A549 (cell line): ENCODE measurements at regions not wholly inside any gene's neighbourhood (a gene's known extent, or its start where the extent isn't known, plus 50 kb on each side); places are given as distances from the start of the nearest gene placed in this dataset.

Source experiments
- ATAC-seq, 2 experiments: fragments of 200-7000 bp in 1 of 2; fragments of >200 bp in 1 of 2; cut with Nextera tagmentation in 1 of 2; cut with Tn5 transposase in 1 of 2; 3 replicates each; pipeline versions ENCODE4 v1.8.0 to v1.9.1; 2018 to 2020; ENCODE audit warnings: mild to moderate bottlenecking in 1 of 2, moderate library complexity in 1 of 2
- CTCF ChIA-PET: fragments of 300-600 bp; sonication (Branson Sonifier 250); formaldehyde crosslinking; extraction: SDS; loops from one replicate; lab custom pipeline; 2021; ENCODE audit warnings: antibody characterized with exemption, inconsistent platforms; lab: Yijun Ruan, JAX
- POLR2A ChIA-PET: fragments of 350-600 bp; formaldehyde crosslinking; extraction: SDS; loops from one replicate; lab custom pipeline; 2021; ENCODE audit warnings: antibody characterized with exemption, inconsistent platforms; lab: Yijun Ruan, JAX
- DNase-seq, 2 experiments: peaks; one replicate each; pipeline versions ENCODE4 v3.0.0 to v3.0.0-alpha.2; 2011 to 2016; ENCODE audit warnings: low read depth in 1 of 2, low spot score in 1 of 2
- FAIRE-seq: peaks from 2 replicates; lab custom pipeline; 2011; peaks lifted over from hg19 to GRCh38; lab: Jason Lieb, UNC
- H3K27ac ChIP-seq, 2 experiments: fragments of >200 bp; sonication (Bioruptor Twin); formaldehyde crosslinking; 3 replicates each; pipeline ENCODE4 v1.5.1; 2016 to 2017
- H3K4me1 ChIP-seq: fragments of >200 bp; sonication (Bioruptor Twin); formaldehyde crosslinking; 3 replicates; pipeline ENCODE4 v1.6.1; 2016
- H3K4me2 ChIP-seq: fragments of >200 bp; sonication (Bioruptor Twin); formaldehyde crosslinking; 3 replicates; pipeline ENCODE4 v1.6.1; 2016
- H3K4me3 ChIP-seq: fragments of >200 bp; sonication (Bioruptor Twin); formaldehyde crosslinking; 3 replicates; pipeline ENCODE4 v1.5.1; 2016
- H3K9me3 ChIP-seq: fragments of >200 bp; sonication (Bioruptor Twin); formaldehyde crosslinking; 3 replicates; pipeline ENCODE4 v1.6.1; 2016
- BHLHE40 ChIP-seq: IDR thresholded peaks from 2 replicates; pipeline ENCODE4 v1.6.1; 2012; ENCODE audit warnings: low read depth, low read length, inconsistent platforms
- CHD2 ChIP-seq: fragments of 150-350 bp; IDR thresholded peaks from 2 replicates; pipeline ENCODE4 v1.6.1; 2014; ENCODE audit warnings: low read length; ENCODE audit not compliant: partially characterized antibody
- EHF ChIP-seq: fragments of 250-450 bp; sonication (Bioruptor Pico); IDR thresholded peaks from 2 replicates; pipeline ENCODE4 v1.5.0; 2020; ENCODE audit warnings: mild to moderate bottlenecking
- EHMT2 ChIP-seq: fragments of 200-600 bp; sonication (generic); IDR thresholded peaks from 2 replicates; pipeline ENCODE4 v1.6.1; 2016; ENCODE audit warnings: antibody characterized with exemption, low read depth, mild to moderate bottlenecking, moderate library complexity
- EP300 ChIP-seq, 2 experiments: fragments of >200 bp; sonication (Bioruptor Twin); formaldehyde crosslinking; IDR thresholded peaks; 2 replicates in 1 of 2; 3 replicates in 1 of 2; pipeline ENCODE4 v1.6.1; 2016 to 2017
- ESRRA ChIP-seq: fragments of 150-350 bp; IDR thresholded peaks from 2 replicates; pipeline ENCODE4 v1.6.1; 2014; ENCODE audit warnings: mild to moderate bottlenecking, low read length, borderline replicate concordance
- GATA3 ChIP-seq: IDR thresholded peaks from 2 replicates; pipeline ENCODE4 v1.6.1; 2012; ENCODE audit warnings: borderline replicate concordance
- HEYL ChIP-seq: fragments of 250-450 bp; sonication (Bioruptor Pico); IDR thresholded peaks from 2 replicates; pipeline ENCODE4 v1.8.0; 2021; ENCODE audit warnings: mild to moderate bottlenecking, moderate library complexity
- HOXB13 ChIP-seq: fragments of 250-450 bp; sonication (Bioruptor Pico); IDR thresholded peaks from 2 replicates; pipeline ENCODE4 v1.5.0; 2020; ENCODE audit warnings: low read depth, mild to moderate bottlenecking, moderate library complexity
- JUN ChIP-seq, 2 experiments: fragments of >200 bp; sonication (Bioruptor Twin); formaldehyde crosslinking; IDR thresholded peaks; 2 replicates in 1 of 2; 3 replicates in 1 of 2; pipeline ENCODE4 v1.6.1; 2016 to 2017
- KDM1A ChIP-seq: fragments of 200-600 bp; sonication (generic); IDR thresholded peaks from 2 replicates; pipeline ENCODE4 v1.6.1; 2016; ENCODE audit warnings: low read depth, mild to moderate bottlenecking
- MAZ ChIP-seq: fragments of 150-350 bp; IDR thresholded peaks from 2 replicates; pipeline ENCODE4 v1.6.1; 2014; ENCODE audit warnings: antibody characterized with exemption, low read depth, low read length, borderline replicate concordance
- MYC ChIP-seq: IDR thresholded peaks from 2 replicates; pipeline ENCODE4 v1.6.1; 2012; ENCODE audit warnings: mild to moderate bottlenecking, inconsistent platforms, low read length, improper control_type of control experiment, borderline replicate concordance
- NPAS2 ChIP-seq: fragments of 250-450 bp; sonication (Bioruptor Pico); IDR thresholded peaks from 2 replicates; pipeline ENCODE4 v1.8.0; 2022; ENCODE audit warnings: mild to moderate bottlenecking, moderate library complexity, borderline replicate concordance
- NR3C1 ChIP-seq: fragments of >200 bp; sonication (Bioruptor Twin); formaldehyde crosslinking; IDR thresholded peaks from 3 replicates; pipeline ENCODE4 v1.6.1; 2017
- PHF8 ChIP-seq: fragments of 200-600 bp; sonication (generic); IDR thresholded peaks from 2 replicates; pipeline ENCODE4 v1.6.1; 2016; ENCODE audit warnings: low read depth, mild to moderate bottlenecking, antibody characterized with exemption, moderate library complexity, borderline replicate concordance
- POLR2A ChIP-seq: IDR thresholded peaks from 2 replicates; pipeline ENCODE4 v1.6.1; 2012; ENCODE audit warnings: mild to moderate bottlenecking, low read length
- RAD21 ChIP-seq, 2 experiments: fragments of >200 bp in 1 of 2; sonication (Bioruptor Twin) in 1 of 2; formaldehyde crosslinking in 1 of 2; IDR thresholded peaks in 1 of 2; conservative IDR thresholded peaks in 1 of 2; 2 replicates in 1 of 2; 3 replicates in 1 of 2; pipeline ENCODE4 v1.6.1; 2012 to 2018; ENCODE audit warnings: inconsistent platforms in 1 of 2
- RNF2 ChIP-seq: fragments of 200-600 bp; sonication (generic); IDR thresholded peaks from 2 replicates; pipeline ENCODE4 v1.6.1; 2016; ENCODE audit warnings: low read depth, mild to moderate bottlenecking, antibody characterized with exemption, moderate library complexity, borderline replicate concordance
- SMC3 ChIP-seq: fragments of >200 bp; sonication (Bioruptor Twin); formaldehyde crosslinking; IDR thresholded peaks from 3 replicates; pipeline ENCODE4 v1.6.1; 2018; ENCODE audit warnings: inconsistent platforms
- SREBF2 ChIP-seq: fragments of 450-650 bp; IDR thresholded peaks from 2 replicates; pipeline ENCODE4 v1.6.1; 2014; ENCODE audit warnings: mild to moderate bottlenecking, moderate library complexity
- TFCP2L1 ChIP-seq: fragments of 250-450 bp; sonication (Bioruptor Pico); IDR thresholded peaks from 2 replicates; pipeline ENCODE4 v1.5.0; 2021; ENCODE audit warnings: mild to moderate bottlenecking
- TP53 ChIP-seq: fragments of 250-450 bp; sonication (Bioruptor Pico); IDR thresholded peaks from 2 replicates; pipeline ENCODE4 v1.5.0; 2021; ENCODE audit warnings: mild to moderate bottlenecking, moderate library complexity
- ZC3H11A ChIP-seq: fragments of 450-650 bp; IDR thresholded peaks from 2 replicates; pipeline ENCODE4 v1.6.1; 2014; ENCODE audit warnings: antibody characterized with exemption, mild to moderate bottlenecking
- ZFP36 ChIP-seq: fragments of 450-650 bp; IDR thresholded peaks from 2 replicates; pipeline ENCODE4 v1.6.1; 2014; ENCODE audit warnings: borderline replicate concordance; ENCODE audit not compliant: partially characterized antibody
- ZNF302 ChIP-seq: fragments of 250-450 bp; sonication (Bioruptor Pico); IDR thresholded peaks from 2 replicates; pipeline ENCODE4 v1.9.0; 2021; ENCODE audit warnings: inconsistent platforms, mild to moderate bottlenecking, moderate library complexity
- ZSCAN20 ChIP-seq: fragments of 250-450 bp; sonication (Bioruptor Pico); IDR thresholded peaks from 2 replicates; pipeline ENCODE4 v1.8.0; 2022; ENCODE audit warnings: mild to moderate bottlenecking, moderate library complexity
- WGBS: methylation state at CpG from one replicate; pipeline ENCODE4 v1.1.6; 2017; ENCODE audit errors: missing lambda C conversion rate; 5-methylcytosine and 5-hydroxymethylcytosine counted together
- TF ChIP-seq, protein P1 (sequence below): IDR thresholded peaks from 2 replicates; pipeline ENCODE4 v1.6.1; 2012
- TF ChIP-seq, protein P2 (sequence below): fragments of 250-450 bp; sonication (Bioruptor Pico); IDR thresholded peaks from 2 replicates; pipeline ENCODE4 v1.5.0; 2021; ENCODE audit warnings: mild to moderate bottlenecking, moderate library complexity, borderline replicate concordance
- TF ChIP-seq, protein P3 (sequence below): fragments of >200 bp; sonication (Bioruptor Twin); formaldehyde crosslinking; IDR thresholded peaks from 3 replicates; pipeline ENCODE4 v1.5.1; 2016
- TF ChIP-seq, protein P4 (sequence below): fragments of 150-350 bp; IDR thresholded peaks from 2 replicates; pipeline ENCODE4 v1.6.1; 2014; ENCODE audit warnings: low read depth, mild to moderate bottlenecking, low read length

DNA sequence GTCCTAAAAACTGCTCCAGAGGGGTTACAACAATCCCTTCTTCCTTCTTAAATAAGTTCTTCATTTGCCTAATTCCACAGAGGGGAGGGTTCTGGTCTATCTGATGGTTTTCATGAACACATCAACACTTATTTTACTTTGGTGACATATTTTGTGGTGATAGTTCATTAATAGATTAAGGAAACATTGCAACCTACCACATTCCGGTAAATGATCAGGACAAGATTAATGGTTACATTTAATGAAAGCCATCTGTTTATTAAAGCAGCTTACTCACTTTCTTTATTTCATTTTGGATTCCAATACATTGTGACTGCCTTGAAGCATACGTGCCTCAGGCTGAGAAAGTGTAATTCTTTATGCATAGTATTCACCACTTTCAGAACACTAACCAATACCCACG, 101.0 kb downstream of the SKIDA1 start (continued):
- TF ChIP-seq EHF (CRISPR knock-in tag): no peak
- TF ChIP-seq RAD21 (conservative IDR thresholded peaks at IDR 0.05 in 1 of 2, IDR thresholded peaks at IDR 0.05 in 1 of 2): no peak
- TF ChIP-seq MAZ: no peak
- no peak for TF ChIP-seq POLR2A
- TF ChIP-seq HEYL: no peak
- TF ChIP-seq TFCP2L1 (CRISPR knock-in tag): no peak
- TF ChIP-seq NPAS2: no peak
- TF ChIP-seq ESRRA: no peak
- no peak for TF ChIP-seq ZSCAN20 (CRISPR knock-in tag)
- TF ChIP-seq PHF8: no peak
- no peak for TF ChIP-seq TP53 (CRISPR knock-in tag)

DNA sequence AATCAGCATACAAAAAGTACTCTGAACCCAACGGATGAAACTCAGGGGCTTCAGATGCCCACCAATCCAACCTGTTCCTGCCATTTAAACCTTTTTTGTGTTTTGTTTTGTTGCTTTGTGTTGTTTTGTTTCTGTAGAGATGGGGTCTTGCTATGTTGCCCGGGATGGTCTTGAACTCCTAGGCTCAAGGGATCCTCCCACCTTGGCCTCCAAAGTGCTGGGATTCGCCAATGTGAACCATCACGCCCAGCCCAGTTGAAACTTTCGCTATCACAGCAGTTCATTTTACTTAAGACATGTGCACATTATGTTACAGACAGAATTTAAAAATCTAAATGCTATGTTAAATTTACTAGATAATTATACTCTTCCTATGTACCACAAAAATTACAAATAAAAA, 101.6 kb downstream of the SKIDA1 start:
- H3K4me1 ChIP-seq: peaks cover 4% of the 10 kb centered on the region; the same call in 2 of the 3 replicates
- ATAC-seq (no peak), DNase-seq (no peak), FAIRE-seq (no peak)
- H3K4me2 ChIP-seq: no peak overlapping the region
- no peak for TF ChIP-seq TP53 (CRISPR knock-in tag)
- no peak for TF ChIP-seq HOXB13 (CRISPR knock-in tag)
- no peak for TF ChIP-seq PHF8
- no peak for TF ChIP-seq JUN (IDR thresholded peaks at IDR 0.05)
- no peak for TF ChIP-seq BHLHE40
- TF ChIP-seq ZFP36: no peak
- no peak for TF ChIP-seq EHMT2
- no peak for TF ChIP-seq ZNF302 (CRISPR knock-in tag)
- no peak for TF ChIP-seq KDM1A
- no peak for TF ChIP-seq MYC
- WGBS: 90% methylated on average over 5 of the region's 5 CpGs
- no peaks in the 10 kb centered on the region for H3K9me3 ChIP-seq
- CTCF ChIA-PET: no interaction called here
- no peak overlapping the region for H3K27ac ChIP-seq
- POLR2A ChIA-PET: no interaction called here
- no peak overlapping the region for H3K4me3 ChIP-seq

DNA sequence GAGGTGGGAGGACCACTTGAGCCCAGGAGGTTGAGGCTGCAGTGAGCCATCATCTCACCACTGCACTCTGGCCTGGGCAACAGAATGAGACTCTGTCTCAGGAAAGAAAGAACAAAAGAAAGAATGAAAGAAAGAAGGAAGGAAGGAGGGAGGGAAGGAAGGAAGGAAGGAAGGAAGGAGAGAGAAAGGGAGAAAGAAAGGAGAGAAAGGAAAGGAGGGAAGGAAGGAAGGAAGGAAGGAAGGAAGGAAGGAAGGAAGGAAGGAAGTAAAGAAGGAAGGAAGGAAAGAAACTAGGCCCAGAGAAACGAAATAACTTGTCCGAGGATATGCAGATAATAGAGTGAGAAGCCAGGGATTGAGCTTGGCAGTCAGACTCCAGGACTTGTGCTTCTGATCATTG, 102.1 kb downstream of the SKIDA1 start:
- ChIA-PET CTCF (no interaction called here), POLR2A (no interaction called here)
- H3K9me3 ChIP-seq: no peaks in the 10 kb centered on the region
- 77% methylated on average over 2 of the region's 2 CpGs for WGBS
- DNase-seq (no peak), ATAC-seq (no peak), FAIRE-seq (no peak)
- peaks cover 7% of the 10 kb centered on the region; the same call in 2 of the 3 replicates for H3K4me1 ChIP-seq
- TF ChIP-seq GATA3 (no peak), JUN (IDR thresholded peaks at IDR 0.05) (no peak), CHD2 (no peak), RNF2 (no peak), NR3C1 (no peak), SMC3 (no peak), NPAS2 (no peak), SREBF2 (no peak), EP300 (IDR thresholded peaks at IDR 0.05) (no peak), PHF8 (no peak), ZC3H11A (no peak), MAZ (no peak), TFCP2L1 (CRISPR knock-in tag) (no peak)
- TF ChIP-seq, protein P1, sequence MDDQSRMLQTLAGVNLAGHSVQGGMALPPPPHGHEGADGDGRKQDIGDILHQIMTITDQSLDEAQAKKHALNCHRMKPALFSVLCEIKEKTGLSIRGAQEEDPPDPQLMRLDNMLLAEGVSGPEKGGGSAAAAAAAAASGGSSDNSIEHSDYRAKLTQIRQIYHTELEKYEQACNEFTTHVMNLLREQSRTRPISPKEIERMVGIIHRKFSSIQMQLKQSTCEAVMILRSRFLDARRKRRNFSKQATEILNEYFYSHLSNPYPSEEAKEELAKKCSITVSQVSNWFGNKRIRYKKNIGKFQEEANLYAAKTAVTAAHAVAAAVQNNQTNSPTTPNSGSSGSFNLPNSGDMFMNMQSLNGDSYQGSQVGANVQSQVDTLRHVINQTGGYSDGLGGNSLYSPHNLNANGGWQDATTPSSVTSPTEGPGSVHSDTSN: no peak
- TF ChIP-seq, protein P2, sequence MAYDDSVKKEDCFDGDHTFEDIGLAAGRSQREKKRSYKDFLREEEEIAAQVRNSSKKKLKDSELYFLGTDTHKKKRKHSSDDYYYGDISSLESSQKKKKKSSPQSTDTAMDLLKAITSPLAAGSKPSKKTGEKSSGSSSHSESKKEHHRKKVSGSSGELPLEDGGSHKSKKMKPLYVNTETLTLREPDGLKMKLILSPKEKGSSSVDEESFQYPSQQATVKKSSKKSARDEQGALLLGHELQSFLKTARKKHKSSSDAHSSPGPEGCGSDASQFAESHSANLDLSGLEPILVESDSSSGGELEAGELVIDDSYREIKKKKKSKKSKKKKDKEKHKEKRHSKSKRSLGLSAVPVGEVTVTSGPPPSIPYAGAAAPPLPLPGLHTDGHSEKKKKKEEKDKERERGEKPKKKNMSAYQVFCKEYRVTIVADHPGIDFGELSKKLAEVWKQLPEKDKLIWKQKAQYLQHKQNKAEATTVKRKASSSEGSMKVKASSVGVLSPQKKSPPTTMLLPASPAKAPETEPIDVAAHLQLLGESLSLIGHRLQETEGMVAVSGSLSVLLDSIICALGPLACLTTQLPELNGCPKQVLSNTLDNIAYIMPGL (CRISPR knock-in tag): no peak
- TF ChIP-seq, protein P3, sequence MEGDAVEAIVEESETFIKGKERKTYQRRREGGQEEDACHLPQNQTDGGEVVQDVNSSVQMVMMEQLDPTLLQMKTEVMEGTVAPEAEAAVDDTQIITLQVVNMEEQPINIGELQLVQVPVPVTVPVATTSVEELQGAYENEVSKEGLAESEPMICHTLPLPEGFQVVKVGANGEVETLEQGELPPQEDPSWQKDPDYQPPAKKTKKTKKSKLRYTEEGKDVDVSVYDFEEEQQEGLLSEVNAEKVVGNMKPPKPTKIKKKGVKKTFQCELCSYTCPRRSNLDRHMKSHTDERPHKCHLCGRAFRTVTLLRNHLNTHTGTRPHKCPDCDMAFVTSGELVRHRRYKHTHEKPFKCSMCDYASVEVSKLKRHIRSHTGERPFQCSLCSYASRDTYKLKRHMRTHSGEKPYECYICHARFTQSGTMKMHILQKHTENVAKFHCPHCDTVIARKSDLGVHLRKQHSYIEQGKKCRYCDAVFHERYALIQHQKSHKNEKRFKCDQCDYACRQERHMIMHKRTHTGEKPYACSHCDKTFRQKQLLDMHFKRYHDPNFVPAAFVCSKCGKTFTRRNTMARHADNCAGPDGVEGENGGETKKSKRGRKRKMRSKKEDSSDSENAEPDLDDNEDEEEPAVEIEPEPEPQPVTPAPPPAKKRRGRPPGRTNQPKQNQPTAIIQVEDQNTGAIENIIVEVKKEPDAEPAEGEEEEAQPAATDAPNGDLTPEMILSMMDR: no peak
- TF ChIP-seq, protein P4, sequence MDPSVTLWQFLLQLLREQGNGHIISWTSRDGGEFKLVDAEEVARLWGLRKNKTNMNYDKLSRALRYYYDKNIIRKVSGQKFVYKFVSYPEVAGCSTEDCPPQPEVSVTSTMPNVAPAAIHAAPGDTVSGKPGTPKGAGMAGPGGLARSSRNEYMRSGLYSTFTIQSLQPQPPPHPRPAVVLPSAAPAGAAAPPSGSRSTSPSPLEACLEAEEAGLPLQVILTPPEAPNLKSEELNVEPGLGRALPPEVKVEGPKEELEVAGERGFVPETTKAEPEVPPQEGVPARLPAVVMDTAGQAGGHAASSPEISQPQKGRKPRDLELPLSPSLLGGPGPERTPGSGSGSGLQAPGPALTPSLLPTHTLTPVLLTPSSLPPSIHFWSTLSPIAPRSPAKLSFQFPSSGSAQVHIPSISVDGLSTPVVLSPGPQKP: no peak
- H3K4me3 ChIP-seq: no peak overlapping the region
- H3K4me2 ChIP-seq: no peak overlapping the region
- no peak overlapping the region for H3K27ac ChIP-seq
